BJ (cell line): ENCODE measurements at regions not wholly inside any gene's neighbourhood (a gene's known extent, or its start where the extent isn't known, plus 50 kb on each side); places are given as distances from the start of the nearest gene placed in this dataset.

Experiments
- CTCF ChIA-PET: fragments of 350-600 bp; formaldehyde crosslinking; extraction: SDS; loops from one replicate; lab custom pipeline; 2021; ENCODE audit warnings: antibody characterized with exemption, inconsistent platforms; lab: Yijun Ruan, JAX
- POLR2A ChIA-PET: fragments of 300-600 bp; sonication (Branson Sonifier 250); formaldehyde crosslinking; extraction: SDS; loops from one replicate; lab custom pipeline; 2021; ENCODE audit warnings: antibody characterized with exemption; lab: Charles Lee
- DNase-seq: peaks from one replicate; pipeline ENCODE4 v3.0.0-alpha.2; 2011; ENCODE audit warnings: low read depth
- H3K27me3 ChIP-seq: 2 replicates; pipeline ENCODE4 v1.6.0; 2011; ENCODE audit warnings: low read length; ENCODE audit not compliant: control insufficient read depth, insufficient read depth
- H3K36me3 ChIP-seq: 2 replicates; pipeline ENCODE4 v1.5.1; 2011; ENCODE audit warnings: low read length; ENCODE audit not compliant: control insufficient read depth, insufficient read depth
- H3K4me3 ChIP-seq: 2 replicates; pipeline ENCODE4 v1.5.1; 2011; ENCODE audit warnings: low read depth, mild to moderate bottlenecking, control low read depth, low read length
- CTCF ChIP-seq: IDR thresholded peaks from 2 replicates; pipeline ENCODE4 v1.5.1; 2011; ENCODE audit warnings: low read depth, mild to moderate bottlenecking, control low read depth, inconsistent platforms, low read length, moderate library complexity; ENCODE audit not compliant: insufficient read depth

GRCh38 chr9:33687779-33688178 lies 107.6 kb upstream of the PRSS3 start:
- ChIA-PET POLR2A (no interaction called here), CTCF (no interaction called here)
- no peak for TF ChIP-seq CTCF

GRCh38 chr9:33690143-33690933 lies 105.0 kb upstream of the PRSS3 start:
- Histone ChIP-seq H3K4me3 (no peak overlapping the region), H3K27me3 (peaks cover 5% of the 10 kb centered on the region), H3K36me3 (no peaks in the 10 kb centered on the region)
- ChIA-PET POLR2A (no interaction called here), CTCF (no interaction called here)
- no peak for DNase-seq
- no peak for TF ChIP-seq CTCF

More at GRCh38 chr9:33687779-33688178, 107.6 kb upstream of the PRSS3 start:
- Histone ChIP-seq H3K27me3 (peaks cover 7% of the 10 kb centered on the region), H3K4me3 (no peak overlapping the region), H3K36me3 (no peaks in the 10 kb centered on the region)
- no peak for DNase-seq

- no peak overlapping the region for H3K4me3 ChIP-seq
- H3K36me3 ChIP-seq = no peaks in the 10 kb centered on the region
- ChIA-PET CTCF (interaction anchor here (1.2 kb wide), 1 partner anchor 24 kb away, joined by 3 read pairs; no protein-coding TSS in a partner anchor), POLR2A (no interaction called here)
- TF ChIP-seq CTCF = no peak
- no peak for DNase-seq
- H3K27me3 ChIP-seq = peaks cover 6% of the 10 kb centered on the region; the same call in 1 of the 2 replicates
Measured at GRCh38 chr9:33695299-33695698, 100.1 kb upstream of the PRSS3 start.

- DNase-seq = no peak
- POLR2A ChIA-PET = no interaction called here
- Histone ChIP-seq H3K27me3 (peaks cover 6% of the 10 kb centered on the region; the same call in 1 of the 2 replicates), H3K36me3 (no peaks in the 10 kb centered on the region), H3K4me3 (no peak overlapping the region)
- CTCF ChIA-PET = interaction anchor here (0.8 to 1.2 kb wide), 2 partner anchors 24 to 72 kb away, joined by 3 read pairs; no protein-coding TSS in a partner anchor
- TF ChIP-seq CTCF = no peak
Measured at GRCh38 chr9:33695856-33696255, 99.5 kb upstream of the PRSS3 start.

GRCh38 chr9:33697171-33697570 lies 98.2 kb upstream of the PRSS3 start:
- Histone ChIP-seq H3K36me3 (no peaks in the 10 kb centered on the region), H3K4me3 (no peak overlapping the region), H3K27me3 (peaks cover 6% of the 10 kb centered on the region; the same call in 1 of the 2 replicates)
- POLR2A ChIA-PET = no interaction called here
- TF ChIP-seq CTCF = no peak
- CTCF ChIA-PET = interaction anchor here (1.3 kb wide), 1 partner anchor 24 kb away, joined by 3 read pairs; no protein-coding TSS in a partner anchor
- no peak for DNase-seq
